Erythroblast (primary cell): ENCODE measurements at regions not wholly inside any gene's neighbourhood (a gene's known extent, or its start where the extent isn't known, plus 50 kb on each side); places are given as distances from the start of the nearest gene placed in this dataset.

ENCODE experiments used
- DNase-seq, 2 experiments: peaks; one replicate each; lab custom pipeline; 2025; lab: John Stamatoyannopoulos, UW
- GATA1 ChIP-seq: IDR thresholded peaks from 2 replicates; pipeline ENCODE4 v1.6.1; 2011; ENCODE audit warnings: low read depth, mild to moderate bottlenecking, control low read depth, low read length, moderate library complexity
- POLR2A ChIP-seq: IDR thresholded peaks from 2 replicates; pipeline ENCODE4 v1.6.1; 2011; ENCODE audit warnings: mild to moderate bottlenecking, low read length

GRCh38 chr9:26324786-26325443 lies 567.7 kb downstream of the CAAP1 start:
- TF ChIP-seq GATA1 (no peak), POLR2A (no peak)

DNA sequence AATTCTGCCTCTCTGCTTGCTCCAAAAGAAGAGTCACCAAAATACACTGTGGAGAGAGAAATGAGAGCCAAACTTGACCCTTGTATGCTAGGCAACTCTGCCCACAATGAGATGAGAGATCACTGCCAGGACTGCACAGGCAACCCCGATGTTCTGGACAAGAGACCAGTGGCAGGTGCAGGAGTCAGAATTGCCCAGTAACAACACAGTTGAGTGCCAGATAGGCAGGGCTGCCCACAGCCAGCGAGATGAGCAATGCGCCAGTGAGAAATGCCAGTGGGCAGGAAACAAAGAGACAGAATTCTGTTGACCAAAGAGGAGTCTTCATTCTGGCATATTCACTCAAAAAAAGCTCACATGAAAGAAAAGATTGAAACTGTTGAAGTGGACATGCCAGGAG lies 570.7 kb downstream of the CAAP1 start:
- no peak for DNase-seq
- TF ChIP-seq POLR2A (no peak), GATA1 (no peak)

More at GRCh38 chr9:26324786-26325443, 567.7 kb downstream of the CAAP1 start:
- no peak for DNase-seq

GRCh38 chr9:26319859-26320258 lies 572.7 kb downstream of the CAAP1 start:
- no peak for DNase-seq

GRCh38 chr9:26313108-26313507 lies 579.5 kb downstream of the CAAP1 start:
- TF ChIP-seq GATA1 (no peak), POLR2A (no peak)

More at GRCh38 chr9:26319859-26320258, 572.7 kb downstream of the CAAP1 start:
- TF ChIP-seq GATA1 (no peak), POLR2A (no peak)

DNA sequence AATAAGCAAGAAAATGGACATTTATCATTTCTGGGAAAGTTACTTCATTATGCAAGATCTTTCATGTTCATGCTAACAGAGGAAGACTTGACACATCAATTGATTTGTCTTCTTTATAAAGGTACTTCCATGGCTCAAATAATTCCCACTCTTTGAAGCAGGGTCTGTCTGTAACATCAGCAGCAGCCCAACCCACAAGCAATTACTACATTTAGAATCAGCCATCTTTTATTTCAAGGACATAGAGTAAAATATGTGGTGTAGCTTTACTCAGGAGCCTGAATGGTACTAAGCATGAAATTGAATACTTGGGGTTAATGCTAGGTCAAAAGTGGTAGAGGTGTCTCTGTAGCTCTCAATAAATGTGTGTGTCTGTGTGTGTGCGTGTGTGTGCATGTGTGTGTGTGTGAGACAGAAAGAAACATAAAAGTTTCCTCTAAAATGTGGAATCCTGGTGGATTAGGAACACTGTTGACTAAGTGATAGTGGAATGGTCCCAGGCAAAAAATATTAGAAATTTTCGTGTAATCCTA lies 581.1 kb downstream of the CAAP1 start:
- DNase-seq: no peak
- TF ChIP-seq POLR2A (no peak), GATA1 (no peak)

More at GRCh38 chr9:26313108-26313507, 579.5 kb downstream of the CAAP1 start:
- DNase-seq: no peak

- DNase-seq: no peak
- TF ChIP-seq POLR2A: no peak
- no peak for TF ChIP-seq GATA1
These were observed 582.3 kb downstream of the CAAP1 start for GRCh38 chr9:26310294-26310693.

DNA sequence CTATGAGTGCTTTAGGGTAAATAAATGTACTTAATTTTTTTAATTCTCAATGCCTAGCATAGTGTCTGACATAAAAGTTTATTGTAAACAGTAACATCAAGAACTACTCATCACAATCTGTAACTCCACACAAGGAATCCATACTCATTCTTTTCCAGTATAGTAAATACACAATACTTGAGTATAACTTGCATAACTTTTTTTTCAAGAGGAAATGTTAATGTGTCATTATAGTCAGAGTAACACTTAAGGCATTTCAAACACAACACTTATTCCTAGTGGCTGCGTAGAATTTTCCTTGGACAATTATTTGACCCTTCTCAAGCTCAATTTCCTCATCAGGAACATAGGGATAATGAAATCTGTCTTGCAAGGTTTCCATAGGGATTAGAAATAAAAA lies 584.3 kb downstream of the CAAP1 start:
- TF ChIP-seq POLR2A: no peak
- no peak for TF ChIP-seq GATA1
- DNase-seq: no peak

GRCh38 chr9:26301659-26302058 lies 590.9 kb downstream of the CAAP1 start:
- TF ChIP-seq POLR2A: no peak
- no peak for TF ChIP-seq GATA1
- no peak for DNase-seq

GRCh38 chr9:26301046-26301445 lies 591.6 kb downstream of the CAAP1 start:
- DNase-seq: no peak

DNA sequence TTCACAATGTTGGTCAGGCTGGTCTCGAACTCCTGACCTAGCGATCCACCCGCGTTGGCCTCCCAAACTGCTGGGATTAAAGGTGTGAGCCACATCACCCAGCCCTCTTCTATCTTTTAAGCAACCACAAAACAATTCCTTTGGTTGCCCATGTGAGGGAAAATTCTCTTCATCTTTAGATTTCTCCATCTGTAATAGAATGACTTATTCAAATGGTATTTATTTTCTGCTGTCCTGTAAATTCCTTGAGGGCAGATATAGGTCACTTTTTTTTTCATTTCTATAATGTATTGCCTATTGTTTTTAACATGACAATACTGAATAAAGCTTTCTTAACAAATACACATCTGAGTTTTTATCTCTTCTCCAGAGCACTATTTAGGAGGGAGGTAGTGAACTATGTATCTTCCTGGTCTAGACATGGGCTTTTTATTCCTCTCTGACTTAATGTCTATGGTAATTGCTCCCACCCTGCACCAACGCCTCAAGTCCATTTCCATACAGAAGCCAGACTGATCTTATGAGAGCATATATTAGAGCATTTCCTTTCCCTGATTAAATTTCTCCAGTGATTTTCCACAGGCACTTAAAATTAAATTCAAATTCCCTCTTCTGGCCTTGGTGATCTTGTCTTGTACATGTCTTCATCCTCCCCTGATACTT lies 595.6 kb downstream of the CAAP1 start:
- no peak for DNase-seq
- TF ChIP-seq POLR2A: no peak
- TF ChIP-seq GATA1: no peak

More at GRCh38 chr9:26301046-26301445, 591.6 kb downstream of the CAAP1 start:
- TF ChIP-seq GATA1: no peak
- no peak for TF ChIP-seq POLR2A

GRCh38 chr9:26292943-26293342 lies 599.7 kb downstream of the CAAP1 start:
- no peak for DNase-seq
- TF ChIP-seq GATA1: no peak
- no peak for TF ChIP-seq POLR2A

DNA sequence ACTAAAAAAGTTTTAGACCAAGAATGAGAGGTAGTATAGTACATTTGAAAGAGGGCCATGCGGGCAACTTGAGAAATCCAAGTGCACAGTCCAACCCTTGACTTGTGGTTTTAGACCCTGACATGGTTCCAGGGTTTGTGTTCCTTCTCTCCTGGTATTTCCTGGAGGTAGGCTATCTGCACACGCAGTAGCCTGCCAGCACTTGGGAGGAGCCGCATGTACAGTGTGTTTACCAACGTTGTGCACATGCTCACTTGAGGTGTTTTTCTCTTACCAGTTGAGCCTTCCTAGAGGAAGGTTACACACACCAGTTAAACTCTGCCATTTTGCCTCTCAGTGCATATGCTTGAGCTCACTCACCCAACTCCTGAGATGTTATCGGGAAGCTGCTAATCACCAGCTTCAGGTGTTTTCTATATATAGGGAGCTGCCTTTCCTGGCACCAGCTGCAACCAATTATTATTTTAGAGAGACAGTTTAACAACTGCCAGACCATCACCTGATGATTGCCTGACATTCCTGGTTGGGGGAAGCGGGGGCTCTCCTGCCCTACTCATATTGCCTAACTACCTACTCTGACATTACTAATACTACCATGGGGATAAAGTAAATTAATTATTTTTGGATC lies 593.4 kb upstream of the TUSC1 start:
- TF ChIP-seq GATA1: no peak
- no peak for TF ChIP-seq POLR2A
- no peak for DNase-seq

DNA sequence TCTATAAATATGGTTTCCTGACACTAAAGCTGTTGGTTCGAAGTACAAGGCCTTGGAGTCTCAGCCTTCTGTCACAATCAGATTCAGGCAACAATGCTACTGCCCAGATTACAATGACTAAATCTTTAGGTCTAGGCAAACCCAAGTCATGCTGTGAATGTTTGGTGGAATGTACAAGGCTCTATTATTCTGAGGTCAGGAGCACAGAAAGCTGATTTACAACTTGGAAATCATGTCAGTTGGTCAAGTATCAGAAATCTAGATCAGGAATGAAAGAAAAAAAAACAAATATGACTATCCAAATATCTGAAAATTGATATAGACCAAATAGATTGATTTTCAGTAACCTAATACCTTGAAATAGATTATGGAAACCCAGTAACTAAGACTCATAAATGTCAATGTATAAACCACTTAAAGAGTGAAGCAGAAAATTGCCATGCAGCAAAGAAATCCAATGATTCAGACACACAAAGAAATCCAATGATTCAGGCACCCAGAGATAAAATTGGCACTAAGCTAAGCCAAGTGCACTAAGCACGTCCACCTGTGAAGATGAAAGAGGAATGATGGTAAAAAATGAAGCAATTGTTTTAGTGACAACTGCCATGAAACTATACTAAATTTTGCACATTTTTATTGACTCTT lies 588.0 kb upstream of the TUSC1 start:
- TF ChIP-seq POLR2A (no peak), GATA1 (no peak)

GRCh38 chr9:26264709-26265601 lies 586.7 kb upstream of the TUSC1 start:
- DNase-seq: no peak
- TF ChIP-seq POLR2A: no peak
- no peak for TF ChIP-seq GATA1

More for the DNA sequence above, 588.0 kb upstream of the TUSC1 start:
- no peak for DNase-seq
